ENCODE measurements at regions not wholly inside any gene's neighbourhood (a gene's known extent, or its start where the extent isn't known, plus 50 kb on each side); places are given as distances from the start of the nearest gene placed in this dataset.

GRCh38 chr6:156634951-156635371 is 142.2 kb upstream of the ARID1B start:
- Histone ChIP-seq H3K4me1 (no peaks in the 10 kb centered on the region), H3K4me3 (ENCODE audit: low read depth, low read length) (no peak overlapping the region), H3K27me3 (no peaks in the 10 kb centered on the region), H3K36me3 (no peaks in the 10 kb centered on the region), H3K9me3 (no peaks in the 10 kb centered on the region)
- TF ChIP-seq, protein P1, sequence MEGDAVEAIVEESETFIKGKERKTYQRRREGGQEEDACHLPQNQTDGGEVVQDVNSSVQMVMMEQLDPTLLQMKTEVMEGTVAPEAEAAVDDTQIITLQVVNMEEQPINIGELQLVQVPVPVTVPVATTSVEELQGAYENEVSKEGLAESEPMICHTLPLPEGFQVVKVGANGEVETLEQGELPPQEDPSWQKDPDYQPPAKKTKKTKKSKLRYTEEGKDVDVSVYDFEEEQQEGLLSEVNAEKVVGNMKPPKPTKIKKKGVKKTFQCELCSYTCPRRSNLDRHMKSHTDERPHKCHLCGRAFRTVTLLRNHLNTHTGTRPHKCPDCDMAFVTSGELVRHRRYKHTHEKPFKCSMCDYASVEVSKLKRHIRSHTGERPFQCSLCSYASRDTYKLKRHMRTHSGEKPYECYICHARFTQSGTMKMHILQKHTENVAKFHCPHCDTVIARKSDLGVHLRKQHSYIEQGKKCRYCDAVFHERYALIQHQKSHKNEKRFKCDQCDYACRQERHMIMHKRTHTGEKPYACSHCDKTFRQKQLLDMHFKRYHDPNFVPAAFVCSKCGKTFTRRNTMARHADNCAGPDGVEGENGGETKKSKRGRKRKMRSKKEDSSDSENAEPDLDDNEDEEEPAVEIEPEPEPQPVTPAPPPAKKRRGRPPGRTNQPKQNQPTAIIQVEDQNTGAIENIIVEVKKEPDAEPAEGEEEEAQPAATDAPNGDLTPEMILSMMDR (IDR thresholded peaks at IDR 0.05; ENCODE audit: low read depth, low read length): no peak
- no peak for DNase-seq

GRCh38 chr6:156634048-156634447 is 143.1 kb upstream of the ARID1B start:
- TF ChIP-seq, protein P1 (IDR thresholded peaks at IDR 0.05; ENCODE audit: low read depth, low read length): no peak
- Histone ChIP-seq H3K9me3 (no peaks in the 10 kb centered on the region), H3K27me3 (no peaks in the 10 kb centered on the region), H3K4me1 (no peaks in the 10 kb centered on the region), H3K4me3 (ENCODE audit: low read depth, low read length) (no peak overlapping the region), H3K36me3 (no peaks in the 10 kb centered on the region)
- no peak for DNase-seq

DNA sequence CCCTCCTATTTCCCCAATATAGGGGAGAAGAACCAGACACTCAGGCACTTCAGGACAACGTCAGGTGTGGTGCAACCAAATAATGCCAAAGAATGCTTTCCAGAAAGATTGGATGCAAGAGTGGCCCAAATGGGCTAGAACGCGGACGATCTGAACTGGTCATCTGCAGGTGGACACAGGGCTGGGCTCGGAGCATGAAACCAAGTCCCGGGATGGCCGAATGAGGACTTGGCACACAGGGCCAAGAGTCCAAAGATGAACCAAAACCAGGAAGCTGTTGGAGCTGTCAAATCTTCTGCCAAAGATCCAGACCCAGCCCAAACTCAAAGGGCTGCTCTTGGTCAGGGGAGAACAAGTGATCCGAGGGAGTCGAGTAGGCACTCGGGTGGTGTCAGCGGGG is 143.9 kb upstream of the ARID1B start:
- Histone ChIP-seq H3K9me3 (no peaks in the 10 kb centered on the region), H3K4me1 (no peaks in the 10 kb centered on the region), H3K4me3 (ENCODE audit: low read depth, low read length) (no peak overlapping the region), H3K27me3 (no peaks in the 10 kb centered on the region), H3K36me3 (no peaks in the 10 kb centered on the region)
- no peak for DNase-seq
- TF ChIP-seq, protein P1 (IDR thresholded peaks at IDR 0.05; ENCODE audit: low read depth, low read length): no peak

- Histone ChIP-seq H3K4me1 (no peaks in the 10 kb centered on the region), H3K27me3 (no peaks in the 10 kb centered on the region), H3K9me3 (no peaks in the 10 kb centered on the region), H3K4me3 (ENCODE audit: low read depth, low read length) (no peak overlapping the region), H3K36me3 (no peaks in the 10 kb centered on the region)
- DNase-seq: no peak
- TF ChIP-seq, protein P1 (IDR thresholded peaks at IDR 0.05; ENCODE audit: low read depth, low read length): no peak
These were observed 146.4 kb upstream of the ARID1B start for GRCh38 chr6:156630613-156631302.

DNA sequence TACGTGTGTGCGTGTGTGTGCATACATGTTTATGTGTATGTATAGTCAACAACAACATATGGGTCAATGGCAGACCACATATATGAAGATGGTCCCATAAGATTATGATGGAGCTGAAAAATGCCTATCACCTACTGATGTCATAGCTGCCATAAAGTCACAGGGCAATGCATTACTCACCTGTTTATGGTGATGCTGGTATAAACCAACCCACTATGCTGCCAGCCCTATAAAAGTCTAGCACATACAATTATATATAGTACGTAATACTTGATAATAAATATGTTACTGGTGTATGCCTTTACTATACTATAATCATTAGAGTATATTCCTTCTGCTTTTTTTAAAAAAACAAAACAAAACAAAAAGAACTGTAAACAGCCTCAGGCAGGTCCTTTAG is 148.4 kb upstream of the ARID1B start:
- no peak for DNase-seq
- H3K9me3 ChIP-seq: no peaks in the 10 kb centered on the region
- no peaks in the 10 kb centered on the region for H3K36me3 ChIP-seq
- no peaks in the 10 kb centered on the region for H3K27me3 ChIP-seq
- no peak overlapping the region for H3K4me3 ChIP-seq (ENCODE audit: low read depth, low read length)
- TF ChIP-seq, protein P1 (IDR thresholded peaks at IDR 0.05; ENCODE audit: low read depth, low read length): no peak
- no peaks in the 10 kb centered on the region for H3K4me1 ChIP-seq

- H3K4me3 ChIP-seq (ENCODE audit: low read depth, low read length): no peak overlapping the region
- H3K4me1 ChIP-seq: no peaks in the 10 kb centered on the region
- H3K27me3 ChIP-seq: no peaks in the 10 kb centered on the region
- no peak for DNase-seq
- no peaks in the 10 kb centered on the region for H3K36me3 ChIP-seq
- TF ChIP-seq, protein P1 (IDR thresholded peaks at IDR 0.05; ENCODE audit: low read depth, low read length): no peak
- no peaks in the 10 kb centered on the region for H3K9me3 ChIP-seq
These were observed 149.7 kb upstream of the ARID1B start for GRCh38 chr6:156627524-156627923.

Measured in BE2C (cell line).